ENCODE measurements at regions not wholly inside any gene's neighbourhood (a gene's known extent, or its start where the extent isn't known, plus 50 kb on each side); places are given as distances from the start of the nearest gene placed in this dataset.

DNA sequence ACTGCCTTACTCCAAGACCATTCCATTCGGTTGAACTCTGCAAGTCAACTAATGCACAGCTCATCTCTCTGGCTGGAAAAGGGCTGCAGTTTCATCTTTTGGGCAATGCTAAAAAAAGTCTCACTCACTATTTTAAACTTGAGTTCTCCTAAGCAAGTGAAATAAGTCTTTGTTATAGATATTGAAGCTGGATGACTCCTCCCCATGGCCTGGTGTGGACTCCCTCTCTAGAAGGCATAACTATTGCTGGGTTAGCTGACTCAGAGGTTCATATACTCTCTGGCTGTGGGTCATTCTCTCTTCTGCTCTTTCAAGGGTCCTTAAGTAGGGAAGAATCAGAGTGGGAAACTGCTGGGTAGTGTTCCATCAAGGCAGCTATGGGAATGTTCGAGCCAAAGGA is 88.0 kb downstream of the XCL2 start:
- TF ChIP-seq, protein P1, sequence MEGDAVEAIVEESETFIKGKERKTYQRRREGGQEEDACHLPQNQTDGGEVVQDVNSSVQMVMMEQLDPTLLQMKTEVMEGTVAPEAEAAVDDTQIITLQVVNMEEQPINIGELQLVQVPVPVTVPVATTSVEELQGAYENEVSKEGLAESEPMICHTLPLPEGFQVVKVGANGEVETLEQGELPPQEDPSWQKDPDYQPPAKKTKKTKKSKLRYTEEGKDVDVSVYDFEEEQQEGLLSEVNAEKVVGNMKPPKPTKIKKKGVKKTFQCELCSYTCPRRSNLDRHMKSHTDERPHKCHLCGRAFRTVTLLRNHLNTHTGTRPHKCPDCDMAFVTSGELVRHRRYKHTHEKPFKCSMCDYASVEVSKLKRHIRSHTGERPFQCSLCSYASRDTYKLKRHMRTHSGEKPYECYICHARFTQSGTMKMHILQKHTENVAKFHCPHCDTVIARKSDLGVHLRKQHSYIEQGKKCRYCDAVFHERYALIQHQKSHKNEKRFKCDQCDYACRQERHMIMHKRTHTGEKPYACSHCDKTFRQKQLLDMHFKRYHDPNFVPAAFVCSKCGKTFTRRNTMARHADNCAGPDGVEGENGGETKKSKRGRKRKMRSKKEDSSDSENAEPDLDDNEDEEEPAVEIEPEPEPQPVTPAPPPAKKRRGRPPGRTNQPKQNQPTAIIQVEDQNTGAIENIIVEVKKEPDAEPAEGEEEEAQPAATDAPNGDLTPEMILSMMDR (IDR thresholded peaks at IDR 0.05; ENCODE audit: insufficient read depth, low read length, poor library complexity, severe bottlenecking), result no peak
- no peak for TF ChIP-seq EZH2phosphoT487 (conservative IDR thresholded peaks at IDR 0.05; ENCODE audit: low read length)

Data from SU-DHL-6 (cell line).